Chondrocyte (in vitro differentiated cells): ENCODE measurements at regions not wholly inside any gene's neighbourhood (a gene's known extent, or its start where the extent isn't known, plus 50 kb on each side); places are given as distances from the start of the nearest gene placed in this dataset.

Experiments
- DNase-seq: peaks from one replicate; pipeline ENCODE4 v3.0.0; 2021; ENCODE audit warnings: mixed read lengths, low spot score
- H3K27ac Mint-ChIP-seq: one replicate; pipeline ENCODE4 v1.8.0; 2021; ENCODE audit warnings: mild to moderate bottlenecking, moderate library complexity, mixed read lengths; ENCODE audit not compliant: unreplicated experiment
- H3K27me3 Mint-ChIP-seq: 2 replicates; pipeline ENCODE4 v1.8.0; 2021; ENCODE audit warnings: low read depth, mixed read lengths
- H3K36me3 Mint-ChIP-seq: 2 replicates; pipeline ENCODE4 v1.8.0; 2021; ENCODE audit warnings: low read depth, mixed read lengths
- H3K4me1 Mint-ChIP-seq: 2 replicates; pipeline ENCODE4 v1.8.0; 2021; ENCODE audit warnings: low read depth, mild to moderate bottlenecking, mixed read lengths
- H3K4me3 Mint-ChIP-seq: one replicate; pipeline ENCODE4 v1.8.0; 2021; ENCODE audit warnings: mild to moderate bottlenecking, moderate library complexity, mixed read lengths; ENCODE audit not compliant: unreplicated experiment
- H3K9me3 Mint-ChIP-seq: 2 replicates; pipeline ENCODE4 v1.8.0; 2021; ENCODE audit warnings: low read depth, mixed read lengths
- TF ChIP-seq, protein P1 (sequence below): fragments of 200-600 bp; sonication (generic); IDR thresholded peaks from 2 replicates; pipeline ENCODE4 v1.5.0; 2021; ENCODE audit warnings: antibody characterized with exemption, mild to moderate bottlenecking, moderate library complexity

DNA sequence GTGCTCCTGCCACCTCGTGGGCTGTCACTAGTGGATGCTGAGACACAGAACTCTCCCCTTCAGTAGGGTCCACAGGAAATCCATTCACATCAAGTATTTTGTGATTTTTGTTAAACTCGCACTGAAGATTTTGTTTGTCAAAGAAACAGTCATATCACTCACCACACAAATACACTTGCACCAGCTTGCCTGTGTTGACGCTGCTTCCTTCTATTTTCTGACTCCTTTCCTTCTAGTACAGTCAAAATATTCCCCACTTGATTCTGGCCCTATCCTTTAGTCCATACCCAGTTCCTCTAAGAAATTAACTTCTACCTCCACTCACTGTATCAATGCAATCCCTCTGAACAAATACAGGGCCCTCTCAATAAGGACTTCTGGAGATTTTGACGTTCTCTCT, 213.2 kb upstream of the ARL4C start:
- Mint-ChIP-seq H3K9me3 (no peaks in the 10 kb centered on the region), H3K27ac (no peak overlapping the region), H3K4me1 (no peaks in the 10 kb centered on the region), H3K36me3 (no peaks in the 10 kb centered on the region), H3K4me3 (no peak overlapping the region), H3K27me3 (peaks cover 4% of the 10 kb centered on the region)
- no peak for DNase-seq
- TF ChIP-seq, protein P1, sequence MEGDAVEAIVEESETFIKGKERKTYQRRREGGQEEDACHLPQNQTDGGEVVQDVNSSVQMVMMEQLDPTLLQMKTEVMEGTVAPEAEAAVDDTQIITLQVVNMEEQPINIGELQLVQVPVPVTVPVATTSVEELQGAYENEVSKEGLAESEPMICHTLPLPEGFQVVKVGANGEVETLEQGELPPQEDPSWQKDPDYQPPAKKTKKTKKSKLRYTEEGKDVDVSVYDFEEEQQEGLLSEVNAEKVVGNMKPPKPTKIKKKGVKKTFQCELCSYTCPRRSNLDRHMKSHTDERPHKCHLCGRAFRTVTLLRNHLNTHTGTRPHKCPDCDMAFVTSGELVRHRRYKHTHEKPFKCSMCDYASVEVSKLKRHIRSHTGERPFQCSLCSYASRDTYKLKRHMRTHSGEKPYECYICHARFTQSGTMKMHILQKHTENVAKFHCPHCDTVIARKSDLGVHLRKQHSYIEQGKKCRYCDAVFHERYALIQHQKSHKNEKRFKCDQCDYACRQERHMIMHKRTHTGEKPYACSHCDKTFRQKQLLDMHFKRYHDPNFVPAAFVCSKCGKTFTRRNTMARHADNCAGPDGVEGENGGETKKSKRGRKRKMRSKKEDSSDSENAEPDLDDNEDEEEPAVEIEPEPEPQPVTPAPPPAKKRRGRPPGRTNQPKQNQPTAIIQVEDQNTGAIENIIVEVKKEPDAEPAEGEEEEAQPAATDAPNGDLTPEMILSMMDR = no peak

DNA sequence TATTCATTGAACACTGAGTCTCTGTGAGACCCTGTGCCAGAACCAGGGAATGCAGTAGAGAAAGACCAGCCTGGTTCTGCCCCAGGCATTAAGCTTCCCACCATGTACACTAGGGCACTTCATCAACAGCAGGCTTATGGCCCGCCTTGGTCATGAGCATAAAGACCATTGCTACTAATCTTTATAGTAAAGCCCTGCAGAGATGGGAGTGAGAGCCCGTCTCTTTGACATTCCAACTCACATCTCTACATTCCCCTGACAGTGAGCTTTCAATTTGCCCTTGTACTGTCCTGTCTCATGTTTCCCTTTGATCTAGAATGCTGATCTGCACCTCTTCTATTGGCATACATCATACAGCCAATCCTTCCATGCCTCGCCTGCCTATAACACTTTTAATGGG, 211.8 kb upstream of the ARL4C start:
- Mint-ChIP-seq H3K4me1 (no peaks in the 10 kb centered on the region), H3K9me3 (no peaks in the 10 kb centered on the region), H3K4me3 (no peak overlapping the region), H3K27ac (no peak overlapping the region), H3K36me3 (no peaks in the 10 kb centered on the region), H3K27me3 (peaks cover 3% of the 10 kb centered on the region)
- TF ChIP-seq, protein P1 = no peak
- no peak for DNase-seq

DNA sequence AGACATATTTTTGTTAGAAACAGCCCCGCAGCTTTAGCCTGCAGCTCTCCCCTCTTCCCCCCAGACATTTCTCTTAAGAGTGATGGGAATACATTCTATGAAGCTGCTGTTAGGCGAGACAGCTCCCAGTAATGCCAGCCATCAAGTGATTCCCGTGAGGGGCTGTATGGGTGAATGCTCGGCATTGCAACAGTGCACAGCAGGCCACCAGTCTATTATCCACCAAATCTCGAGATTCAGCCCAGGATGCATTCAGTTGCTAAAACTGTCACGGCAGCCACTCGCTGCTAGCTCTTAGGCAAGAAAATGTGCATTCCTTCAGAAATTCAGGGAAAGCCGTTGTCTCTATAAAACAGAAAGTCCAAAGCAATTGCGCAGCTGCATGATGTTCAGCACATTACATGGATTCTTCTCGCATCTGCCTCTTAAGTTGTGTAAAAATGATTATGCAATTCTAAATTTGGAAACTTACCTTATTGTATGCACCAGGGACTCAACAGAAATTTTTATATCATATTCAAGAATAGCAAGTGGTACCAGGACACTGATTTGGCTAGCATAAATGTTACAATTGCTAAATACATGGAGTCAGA, 211.3 kb upstream of the ARL4C start:
- Mint-ChIP-seq H3K9me3 (no peaks in the 10 kb centered on the region), H3K27me3 (peaks cover 5% of the 10 kb centered on the region), H3K4me3 (no peak overlapping the region), H3K36me3 (no peaks in the 10 kb centered on the region), H3K27ac (no peak overlapping the region), H3K4me1 (no peaks in the 10 kb centered on the region)
- no peak for DNase-seq
- TF ChIP-seq, protein P1 = no peak

DNA sequence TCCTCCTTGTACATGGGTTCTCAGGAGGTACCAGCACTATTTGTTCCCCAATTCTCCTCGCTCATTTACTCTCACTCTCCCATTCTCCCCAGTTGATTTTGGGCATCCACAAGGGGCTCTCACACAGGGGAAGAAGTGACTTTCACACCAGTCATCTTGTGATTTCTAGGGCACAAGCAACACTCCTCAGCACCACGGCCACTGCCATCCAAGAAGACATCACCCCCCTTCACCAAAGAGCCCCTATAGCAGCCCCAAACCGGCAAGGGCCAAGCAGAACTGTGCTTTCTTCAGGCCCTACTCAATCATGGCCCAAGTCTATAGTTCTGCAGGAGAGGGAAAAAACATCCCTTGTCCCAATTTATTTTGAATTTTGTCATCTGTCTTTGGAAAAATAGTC, 209.2 kb upstream of the ARL4C start:
- TF ChIP-seq, protein P1 = no peak

DNA sequence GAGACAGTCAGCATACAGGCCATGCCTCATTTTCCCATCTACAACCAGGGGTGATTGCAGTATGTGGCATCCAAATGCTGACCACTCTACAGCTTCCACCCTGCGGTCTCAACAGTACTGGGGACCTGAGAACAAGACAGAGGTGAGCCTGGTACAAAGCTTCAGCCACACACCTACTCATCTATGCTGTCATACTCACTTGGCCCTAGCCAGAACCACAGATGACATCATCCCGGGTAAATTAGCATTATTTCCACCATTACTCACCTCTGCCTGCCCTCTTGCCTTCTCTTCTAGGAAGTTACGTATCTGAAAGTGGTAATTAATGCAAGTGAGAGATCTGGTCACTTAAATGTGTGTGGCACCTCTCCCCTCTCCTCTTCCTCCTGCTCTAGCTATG, 208.2 kb upstream of the ARL4C start:
- no peaks in the 10 kb centered on the region for H3K9me3 Mint-ChIP-seq
- TF ChIP-seq, protein P1 = no peak
- DNase-seq = no peak
- no peak overlapping the region for H3K27ac Mint-ChIP-seq
- H3K4me1 Mint-ChIP-seq = peaks cover 3% of the 10 kb centered on the region
- H3K36me3 Mint-ChIP-seq = no peaks in the 10 kb centered on the region
- peaks cover 4% of the 10 kb centered on the region for H3K27me3 Mint-ChIP-seq
- H3K4me3 Mint-ChIP-seq = no peak overlapping the region

More for the DNA sequence above, 209.2 kb upstream of the ARL4C start:
- peaks cover 3% of the 10 kb centered on the region for H3K4me1 Mint-ChIP-seq
- no peak for DNase-seq
- H3K36me3 Mint-ChIP-seq = no peaks in the 10 kb centered on the region
- H3K27me3 Mint-ChIP-seq = peaks cover 4% of the 10 kb centered on the region
- H3K9me3 Mint-ChIP-seq = no peaks in the 10 kb centered on the region
- H3K4me3 Mint-ChIP-seq = no peak overlapping the region
- H3K27ac Mint-ChIP-seq = no peak overlapping the region
